GM12878 (cell line): ENCODE measurements at regions not wholly inside any gene's neighbourhood (a gene's known extent, or its start where the extent isn't known, plus 50 kb on each side); places are given as distances from the start of the nearest gene placed in this dataset.

Source experiments
- CTCF ChIP-seq, 3 experiments: IDR thresholded peaks in 2 of 3; conservative IDR thresholded peaks in 1 of 3; 2 replicates each; pipeline ENCODE4 v1.5.1; 2011; ENCODE audit warnings: low read depth in 3 of 3, low read length in 3 of 3, mild to moderate bottlenecking in 3 of 3, control low read depth in 2 of 3, moderate library complexity in 2 of 3, inconsistent platforms in 1 of 3, mixed read lengths in 1 of 3; ENCODE audit not compliant: control insufficient read depth in 2 of 3, insufficient read depth in 1 of 3; ENCODE audit errors: extremely low read depth in 1 of 3
- EGR1 ChIP-seq, 2 experiments: IDR thresholded peaks; 1 replicate in 1 of 2; 2 replicates in 1 of 2; pipeline ENCODE4 v1.6.1; 2011 to 2012; ENCODE audit warnings: low read depth in 2 of 2, low read length in 2 of 2, borderline replicate concordance in 1 of 2, mild to moderate bottlenecking in 1 of 2, moderate library complexity in 1 of 2
- ETV6 ChIP-seq, 2 experiments: fragments of 450-650 bp in 1 of 2; IDR thresholded peaks in 1 of 2; conservative IDR thresholded peaks in 1 of 2; 2 replicates each; pipeline ENCODE4 v1.6.1; 2014; ENCODE audit warnings: antibody characterized with exemption in 1 of 2, borderline replicate concordance in 1 of 2, low read depth in 1 of 2, mild to moderate bottlenecking in 1 of 2, moderate library complexity in 1 of 2
- GATAD2B ChIP-seq: fragments of 450-650 bp; conservative IDR thresholded peaks from 2 replicates; pipeline ENCODE4 v1.6.1; 2017; ENCODE audit warnings: low read depth, mild to moderate bottlenecking, moderate library complexity
- HDAC6 ChIP-seq: fragments of 200-600 bp; sonication (generic); IDR thresholded peaks from one replicate; pipeline ENCODE4 v1.8.0; 2017; ENCODE audit warnings: antibody characterized with exemption; ENCODE audit not compliant: unreplicated experiment
- MYC ChIP-seq: IDR thresholded peaks from 2 replicates; pipeline ENCODE4 v1.6.1; 2011; ENCODE audit warnings: mild to moderate bottlenecking, low read length, moderate library complexity, inconsistent platforms; ENCODE audit not compliant: insufficient read depth, insufficient replicate concordance, insufficient read length, severe bottlenecking
- POLR2A ChIP-seq: IDR thresholded peaks from 2 replicates; pipeline ENCODE4 v1.6.1; 2011; ENCODE audit warnings: low read depth, mild to moderate bottlenecking, low read length
- POLR2AphosphoS5 ChIP-seq: IDR thresholded peaks from 2 replicates; pipeline ENCODE4 v1.6.1; 2011; ENCODE audit warnings: mild to moderate bottlenecking, low read length, inconsistent platforms
- TF ChIP-seq, protein P1 (sequence below): IDR thresholded peaks from 2 replicates; pipeline ENCODE4 v1.6.1; 2012; ENCODE audit warnings: low read depth, low read length, improper control_type of control experiment

DNA sequence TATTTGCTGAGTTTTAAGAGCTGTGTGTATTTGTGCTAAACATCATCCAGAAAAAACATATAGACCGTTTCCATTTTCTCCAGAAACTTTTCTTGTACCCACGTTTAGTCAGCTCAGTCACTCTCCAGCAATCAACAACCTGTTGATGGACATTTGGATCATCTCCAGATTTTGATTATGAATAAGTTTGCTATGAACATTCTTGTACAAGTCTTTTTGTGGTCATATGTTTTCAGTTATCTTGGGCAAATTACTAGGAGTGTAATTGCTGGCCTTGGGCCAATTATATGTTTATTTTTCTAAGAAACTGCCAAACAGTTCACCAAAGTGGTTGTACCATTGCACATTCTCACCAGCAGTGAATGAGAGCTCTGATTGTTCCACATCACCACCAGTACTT, 221.8 kb downstream of the CENPF start:
- TF ChIP-seq EGR1 (IDR thresholded peaks at IDR 0.05; ENCODE audit: borderline replicate concordance in 1 of 2, low read depth in 2 of 2, low read length in 2 of 2) (no peak), MYC (no peak), POLR2A (no peak), CTCF (IDR thresholded peaks at IDR 0.05 in 2 of 3, conservative IDR thresholded peaks at IDR 0.05 in 1 of 3; ENCODE audit: control insufficient read depth in 2 of 3, extremely low read depth in 1 of 3, insufficient read depth in 1 of 3, low read depth in 3 of 3, low read length in 3 of 3) (no peak), ETV6 (conservative IDR thresholded peaks at IDR 0.05 in 1 of 2, IDR thresholded peaks at IDR 0.05 in 1 of 2; ENCODE audit: borderline replicate concordance in 1 of 2, low read depth in 1 of 2) (no peak), POLR2AphosphoS5 (no peak), GATAD2B (no peak), HDAC6 (no peak)
- TF ChIP-seq, protein P1, sequence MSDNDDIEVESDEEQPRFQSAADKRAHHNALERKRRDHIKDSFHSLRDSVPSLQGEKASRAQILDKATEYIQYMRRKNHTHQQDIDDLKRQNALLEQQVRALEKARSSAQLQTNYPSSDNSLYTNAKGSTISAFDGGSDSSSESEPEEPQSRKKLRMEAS: no peak
